GM23338 (cell line): ENCODE measurements at regions not wholly inside any gene's neighbourhood (a gene's known extent, or its start where the extent isn't known, plus 50 kb on each side); places are given as distances from the start of the nearest gene placed in this dataset.

Experiments used
- ATAC-seq: fragments of 200-7000 bp; cut with Tn5 transposase; 3 replicates; pipeline ENCODE4 v1.9.1; 2020
- DNase-seq: peaks from one replicate; pipeline ENCODE4 v3.0.0-alpha.2; 2015; ENCODE audit warnings: low spot score
- H2AFZ ChIP-seq: fragments of 200-600 bp; sonication (generic); 2 replicates; pipeline ENCODE4 v1.8.0; 2016; ENCODE audit warnings: antibody characterized with exemption, mild to moderate bottlenecking, moderate library complexity
- H3F3A ChIP-seq: fragments of 200-600 bp; sonication (generic); replicated peaks from 2 replicates; pipeline ENCODE4 v1.8.0; 2017; ENCODE audit warnings: antibody characterized with exemption, mixed run types, low read depth
- H3K27ac ChIP-seq: fragments of 200-600 bp; sonication (generic); 2 replicates; pipeline ENCODE4 v1.6.1; 2016; ENCODE audit warnings: low read depth
- H3K27me3 ChIP-seq: fragments of 200-600 bp; sonication (generic); 2 replicates; pipeline ENCODE4 v1.8.0; 2016; ENCODE audit warnings: mild to moderate bottlenecking, mixed run types, moderate library complexity; ENCODE audit not compliant: insufficient read depth
- H3K36me3 ChIP-seq: fragments of 200-600 bp; sonication (generic); 2 replicates; pipeline ENCODE4 v1.8.0; 2016; ENCODE audit warnings: mild to moderate bottlenecking; ENCODE audit not compliant: insufficient read depth
- H3K4me1 ChIP-seq: fragments of 200-600 bp; sonication (generic); 2 replicates; pipeline ENCODE4 v1.8.0; 2016; ENCODE audit warnings: mild to moderate bottlenecking, moderate library complexity; ENCODE audit not compliant: insufficient read depth
- H3K4me2 ChIP-seq: fragments of 200-600 bp; sonication (generic); 2 replicates; pipeline ENCODE4 v1.7.1; 2017; ENCODE audit warnings: mixed run types
- H3K4me3 ChIP-seq: fragments of 200-600 bp; sonication (generic); 2 replicates; pipeline ENCODE4 v1.6.1; 2016; ENCODE audit warnings: mixed run types
- H3K79me2 ChIP-seq: fragments of 200-600 bp; sonication (generic); replicated peaks from 2 replicates; pipeline ENCODE4 v1.8.0; 2017; ENCODE audit warnings: mild to moderate bottlenecking; ENCODE audit not compliant: insufficient read depth
- H3K9me2 ChIP-seq: fragments of 200-600 bp; sonication (generic); 2 replicates; pipeline ENCODE4 v1.8.0; 2017; ENCODE audit not compliant: insufficient read depth
- H4K20me1 ChIP-seq: fragments of 200-600 bp; sonication (generic); replicated peaks from 2 replicates; pipeline ENCODE4 v1.8.0; 2017; ENCODE audit warnings: mild to moderate bottlenecking; ENCODE audit not compliant: insufficient read depth
- H3K27ac Mint-ChIP-seq: 2 replicates; pipeline ENCODE4 v1.8.0; 2020; ENCODE audit warnings: inconsistent platforms, mild to moderate bottlenecking, moderate library complexity, mixed read lengths
- H3K27me3 Mint-ChIP-seq: 3 replicates; pipeline ENCODE4 v1.8.0; 2022; ENCODE audit warnings: low read depth, mild to moderate bottlenecking, moderate library complexity, mixed read lengths, inconsistent platforms; ENCODE audit not compliant: insufficient read depth, poor library complexity
- H3K36me3 Mint-ChIP-seq: 3 replicates; pipeline ENCODE4 v1.8.0; 2021; ENCODE audit warnings: low read depth, mild to moderate bottlenecking, inconsistent platforms, moderate library complexity, mixed read lengths
- H3K4me1 Mint-ChIP-seq: 3 replicates; pipeline ENCODE4 v1.8.0; 2020; ENCODE audit warnings: mild to moderate bottlenecking, inconsistent platforms, mixed read lengths
- H3K4me3 Mint-ChIP-seq: 3 replicates; pipeline ENCODE4 v1.8.0; 2021; ENCODE audit warnings: moderate library complexity, mild to moderate bottlenecking, inconsistent platforms, mixed read lengths
- H3K9me3 Mint-ChIP-seq: 3 replicates; pipeline ENCODE4 v1.8.0; 2020; ENCODE audit warnings: moderate library complexity, mild to moderate bottlenecking, inconsistent platforms, mixed read lengths
- CTCF ChIP-seq, 2 experiments: fragments of 200-600 bp in 1 of 2; sonication (generic) in 1 of 2; conservative IDR thresholded peaks; 2 replicates each; pipeline versions ENCODE4 v1.5.1 to v1.6.1; 2016 to 2017; ENCODE audit warnings: antibody characterized with exemption in 2 of 2, low read depth in 2 of 2, mild to moderate bottlenecking in 2 of 2, moderate library complexity in 1 of 2
- EZH2 ChIP-seq: fragments of 200-600 bp; sonication (generic); IDR thresholded peaks from one replicate; pipeline ENCODE4 v1.8.0; 2017; ENCODE audit warnings: antibody characterized with exemption, mild to moderate bottlenecking, low read depth; ENCODE audit not compliant: unreplicated experiment
- EZH2phosphoT487 ChIP-seq: fragments of 200-600 bp; sonication (generic); IDR thresholded peaks from one replicate; pipeline ENCODE4 v1.8.1; 2018; ENCODE audit warnings: antibody characterized with exemption; ENCODE audit not compliant: unreplicated experiment
- POLR2AphosphoS5 ChIP-seq: IDR thresholded peaks from 2 replicates; pipeline ENCODE4 v1.6.1; 2016; ENCODE audit warnings: antibody characterized with exemption, low read depth
- ZNF114 ChIP-seq: fragments of 250-450 bp; sonication (Bioruptor Pico); IDR thresholded peaks from 2 replicates; pipeline ENCODE4 v1.5.0; 2020; ENCODE audit warnings: mild to moderate bottlenecking, moderate library complexity
- ZNF331 ChIP-seq: fragments of 250-450 bp; sonication (Bioruptor Pico); IDR thresholded peaks from 2 replicates; pipeline ENCODE4 v1.5.0; 2020; ENCODE audit warnings: low read depth, mild to moderate bottlenecking, moderate library complexity
- TF ChIP-seq, protein P1 (sequence below): IDR thresholded peaks from 2 replicates; pipeline ENCODE4 v1.6.1; 2016; ENCODE audit warnings: antibody characterized with exemption
- TF ChIP-seq, protein P2 (sequence below): IDR thresholded peaks from one replicate; pipeline ENCODE4 v1.6.1; 2018; ENCODE audit warnings: antibody characterized with exemption; ENCODE audit not compliant: unreplicated experiment

DNA sequence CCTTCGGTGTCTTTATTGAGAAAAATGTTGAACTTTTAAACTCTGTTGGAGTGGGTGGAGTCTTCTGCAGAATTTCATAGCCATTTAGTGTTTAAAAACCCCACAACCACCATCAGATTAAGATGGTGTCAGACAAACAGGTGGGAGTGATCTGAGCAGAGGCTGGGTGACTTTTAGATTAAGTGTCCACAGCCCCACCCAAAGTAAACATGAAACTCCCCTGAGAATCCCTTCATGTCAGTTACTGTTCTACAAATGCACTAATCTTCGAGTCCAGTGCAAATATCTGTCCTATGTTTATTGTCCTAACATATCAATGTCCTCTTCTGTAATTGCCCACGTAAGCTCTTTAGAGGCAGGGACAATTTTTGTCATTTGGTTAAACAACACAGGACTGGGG is 175.6 kb upstream of the RBPJ start:
- no peak overlapping the region for H3K4me3 Mint-ChIP-seq
- no peak for ATAC-seq

DNA sequence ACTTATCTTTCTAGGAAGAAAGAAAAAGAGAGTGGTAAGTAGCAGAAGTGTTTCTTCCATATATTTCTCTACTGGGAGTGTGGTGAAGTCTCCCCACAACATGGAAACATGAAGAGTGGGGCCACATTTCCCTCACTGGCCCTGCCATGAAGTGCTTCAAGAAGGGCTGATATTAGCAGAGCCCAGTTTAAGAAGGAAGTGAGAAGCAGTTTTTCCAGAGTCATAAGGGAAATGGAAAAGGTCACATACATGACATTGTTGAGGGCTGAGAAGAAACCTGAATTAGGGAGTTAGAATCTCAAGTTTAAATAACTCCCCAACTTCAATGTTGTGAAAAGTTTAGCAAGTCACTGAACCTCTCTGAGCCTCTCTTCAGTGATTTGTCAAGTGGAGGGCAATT is 171.9 kb upstream of the RBPJ start:
- Histone ChIP-seq H3K4me1 (no peaks in the 10 kb centered on the region), H4K20me1 (no peaks in the 10 kb centered on the region), H3K27me3 (no peaks in the 10 kb centered on the region), H3K9me2 (0 out of 2 replicates have a peak, but pooled peaks cover 5% of the 10 kb centered on the region), H3K79me2 (no peaks in the 10 kb centered on the region), H3K4me2 (no peak overlapping the region), H3K36me3 (no peaks in the 10 kb centered on the region), H2AFZ (no peak overlapping the region), H3K27ac (no peak overlapping the region), H3F3A (no peaks in the 10 kb centered on the region), H3K4me3 (no peak overlapping the region)
- Mint-ChIP-seq H3K36me3 (no peaks in the 10 kb centered on the region), H3K4me1 (peaks cover 1% of the 10 kb centered on the region; the same call in 1 of the 3 replicates), H3K27ac (no peak overlapping the region), H3K4me3 (no peak overlapping the region), H3K27me3 (peaks cover 5% of the 10 kb centered on the region), H3K9me3 (no peaks in the 10 kb centered on the region; the same call in 2 of the 3 replicates)
- ATAC-seq: no peak
- TF ChIP-seq POLR2AphosphoS5 (no peak), ZNF331 (CRISPR knock-in tag) (no peak), EZH2 (no peak), EZH2phosphoT487 (no peak)
- TF ChIP-seq, protein P1, sequence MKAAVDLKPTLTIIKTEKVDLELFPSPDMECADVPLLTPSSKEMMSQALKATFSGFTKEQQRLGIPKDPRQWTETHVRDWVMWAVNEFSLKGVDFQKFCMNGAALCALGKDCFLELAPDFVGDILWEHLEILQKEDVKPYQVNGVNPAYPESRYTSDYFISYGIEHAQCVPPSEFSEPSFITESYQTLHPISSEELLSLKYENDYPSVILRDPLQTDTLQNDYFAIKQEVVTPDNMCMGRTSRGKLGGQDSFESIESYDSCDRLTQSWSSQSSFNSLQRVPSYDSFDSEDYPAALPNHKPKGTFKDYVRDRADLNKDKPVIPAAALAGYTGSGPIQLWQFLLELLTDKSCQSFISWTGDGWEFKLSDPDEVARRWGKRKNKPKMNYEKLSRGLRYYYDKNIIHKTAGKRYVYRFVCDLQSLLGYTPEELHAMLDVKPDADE: no peak
- DNase-seq: no peak

More for the DNA sequence above, 175.6 kb upstream of the RBPJ start:
- Histone ChIP-seq H3K9me2 (peaks cover 13% of the 10 kb centered on the region), H4K20me1 (no peaks in the 10 kb centered on the region), H3F3A (no peaks in the 10 kb centered on the region), H3K79me2 (no peaks in the 10 kb centered on the region), H2AFZ (peak overlapping the region; percentile 56), H3K4me1 (0 out of 2 replicates have a peak, but pooled peaks cover 8% of the 10 kb centered on the region), H3K4me3 (no peak overlapping the region), H3K4me2 (no peak overlapping the region), H3K27ac (no peak overlapping the region), H3K27me3 (no peaks in the 10 kb centered on the region), H3K36me3 (no peaks in the 10 kb centered on the region)
- DNase-seq: no peak
- Mint-ChIP-seq H3K36me3 (no peaks in the 10 kb centered on the region), H3K4me1 (peaks cover 8% of the 10 kb centered on the region; the same call in 2 of the 3 replicates), H3K27ac (no peak overlapping the region), H3K27me3 (peaks cover 7% of the 10 kb centered on the region), H3K9me3 (no peaks in the 10 kb centered on the region; the same call in 2 of the 3 replicates)
- TF ChIP-seq CTCF (conservative IDR thresholded peaks at IDR 0.05; ENCODE audit: low read depth in 2 of 2) (no peak), ZNF114 (CRISPR knock-in tag) (no peak), ZNF331 (CRISPR knock-in tag) (no peak), POLR2AphosphoS5 (no peak)

GRCh38 chr4:26150948-26151347 is 169.9 kb upstream of the RBPJ start:
- Histone ChIP-seq H3K4me2 (no peak overlapping the region), H3K27me3 (no peaks in the 10 kb centered on the region), H3K79me2 (no peaks in the 10 kb centered on the region), H3K27ac (no peak overlapping the region), H2AFZ (0 out of 2 replicates have a peak overlapping the region, but pooled peaks have one; percentile 43), H3K4me3 (no peak overlapping the region), H3K4me1 (no peaks in the 10 kb centered on the region), H3K9me2 (0 out of 2 replicates have a peak, but pooled peaks cover 5% of the 10 kb centered on the region), H4K20me1 (no peaks in the 10 kb centered on the region), H3F3A (no peaks in the 10 kb centered on the region), H3K36me3 (no peaks in the 10 kb centered on the region)
- H3K27me3 Mint-ChIP-seq: peaks cover 5% of the 10 kb centered on the region
- H3K4me1 Mint-ChIP-seq: peaks cover 2% of the 10 kb centered on the region; the same call in 1 of the 3 replicates
- H3K4me3 Mint-ChIP-seq: no peak overlapping the region
- TF ChIP-seq, protein P2, sequence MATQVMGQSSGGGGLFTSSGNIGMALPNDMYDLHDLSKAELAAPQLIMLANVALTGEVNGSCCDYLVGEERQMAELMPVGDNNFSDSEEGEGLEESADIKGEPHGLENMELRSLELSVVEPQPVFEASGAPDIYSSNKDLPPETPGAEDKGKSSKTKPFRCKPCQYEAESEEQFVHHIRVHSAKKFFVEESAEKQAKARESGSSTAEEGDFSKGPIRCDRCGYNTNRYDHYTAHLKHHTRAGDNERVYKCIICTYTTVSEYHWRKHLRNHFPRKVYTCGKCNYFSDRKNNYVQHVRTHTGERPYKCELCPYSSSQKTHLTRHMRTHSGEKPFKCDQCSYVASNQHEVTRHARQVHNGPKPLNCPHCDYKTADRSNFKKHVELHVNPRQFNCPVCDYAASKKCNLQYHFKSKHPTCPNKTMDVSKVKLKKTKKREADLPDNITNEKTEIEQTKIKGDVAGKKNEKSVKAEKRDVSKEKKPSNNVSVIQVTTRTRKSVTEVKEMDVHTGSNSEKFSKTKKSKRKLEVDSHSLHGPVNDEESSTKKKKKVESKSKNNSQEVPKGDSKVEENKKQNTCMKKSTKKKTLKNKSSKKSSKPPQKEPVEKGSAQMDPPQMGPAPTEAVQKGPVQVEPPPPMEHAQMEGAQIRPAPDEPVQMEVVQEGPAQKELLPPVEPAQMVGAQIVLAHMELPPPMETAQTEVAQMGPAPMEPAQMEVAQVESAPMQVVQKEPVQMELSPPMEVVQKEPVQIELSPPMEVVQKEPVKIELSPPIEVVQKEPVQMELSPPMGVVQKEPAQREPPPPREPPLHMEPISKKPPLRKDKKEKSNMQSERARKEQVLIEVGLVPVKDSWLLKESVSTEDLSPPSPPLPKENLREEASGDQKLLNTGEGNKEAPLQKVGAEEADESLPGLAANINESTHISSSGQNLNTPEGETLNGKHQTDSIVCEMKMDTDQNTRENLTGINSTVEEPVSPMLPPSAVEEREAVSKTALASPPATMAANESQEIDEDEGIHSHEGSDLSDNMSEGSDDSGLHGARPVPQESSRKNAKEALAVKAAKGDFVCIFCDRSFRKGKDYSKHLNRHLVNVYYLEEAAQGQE: no peak
- ATAC-seq (no peak), DNase-seq (no peak)
- no peaks in the 10 kb centered on the region; the same call in 2 of the 3 replicates for H3K9me3 Mint-ChIP-seq
- H3K27ac Mint-ChIP-seq: no peak overlapping the region
- H3K36me3 Mint-ChIP-seq: no peaks in the 10 kb centered on the region
